GM18870 (cell line): ENCODE measurements at regions not wholly inside any gene's neighbourhood (a gene's known extent, or its start where the extent isn't known, plus 50 kb on each side); places are given as distances from the start of the nearest gene placed in this dataset.

Experiments
- ATAC-seq: cut with Tn5 transposase; IDR thresholded peaks from one replicate; pipeline ENCODE4 v1.9.1; 2021; ENCODE audit warnings: moderate library complexity; ENCODE audit not compliant: unreplicated experiment

GRCh38 chr5:159638954-159639559, 277.2 kb upstream of the ADRA1B start:
- no peak for ATAC-seq

GRCh38 chr5:159639590-159639989, 276.7 kb upstream of the ADRA1B start:
- ATAC-seq, result no peak

- no peak for ATAC-seq
Observed at GRCh38 chr5:159640446-159640845, 275.8 kb upstream of the ADRA1B start.

- no peak for ATAC-seq
Observed at GRCh38 chr5:159640921-159641320, 275.4 kb upstream of the ADRA1B start.

- no peak for ATAC-seq
Observed at GRCh38 chr5:159641371-159642039, 274.8 kb upstream of the ADRA1B start.

GRCh38 chr5:159642379-159642778, 273.9 kb upstream of the ADRA1B start:
- ATAC-seq, result no peak

- ATAC-seq, result no peak
Observed at GRCh38 chr5:159644053-159644452, 272.2 kb upstream of the ADRA1B start.

GRCh38 chr5:159645179-159645846, 271.0 kb upstream of the ADRA1B start:
- ATAC-seq, result no peak

GRCh38 chr5:159650803-159651202, 265.5 kb upstream of the ADRA1B start:
- no peak for ATAC-seq

- no peak for ATAC-seq
Observed at GRCh38 chr5:159655757-159656409, 260.4 kb upstream of the ADRA1B start.

- no peak for ATAC-seq
Observed at GRCh38 chr5:159657298-159657697, 259.0 kb upstream of the ADRA1B start.

GRCh38 chr5:159657771-159658170, 258.5 kb upstream of the ADRA1B start:
- no peak for ATAC-seq

GRCh38 chr5:159658266-159658925, 257.9 kb upstream of the ADRA1B start:
- no peak for ATAC-seq

GRCh38 chr5:159660401-159660800, 255.9 kb upstream of the ADRA1B start:
- no peak for ATAC-seq

- ATAC-seq, result no peak
Observed at GRCh38 chr5:159663986-159664385, 252.3 kb upstream of the ADRA1B start.

- no peak for ATAC-seq
Observed at GRCh38 chr5:159667286-159667685, 249.0 kb upstream of the ADRA1B start.

- no peak for ATAC-seq
Observed at GRCh38 chr5:159668556-159668955, 247.7 kb upstream of the ADRA1B start.

GRCh38 chr5:159669559-159669958, 246.7 kb upstream of the ADRA1B start:
- ATAC-seq, result no peak

- ATAC-seq, result no peak
Observed at GRCh38 chr5:159671886-159672285, 244.4 kb upstream of the ADRA1B start.

GRCh38 chr5:159673538-159673937, 242.7 kb upstream of the ADRA1B start:
- no peak for ATAC-seq

- ATAC-seq, result no peak
Observed at GRCh38 chr5:159678657-159679392, 237.5 kb upstream of the ADRA1B start.
